ENCODE measurements at regions not wholly inside any gene's neighbourhood (a gene's known extent, or its start where the extent isn't known, plus 50 kb on each side); places are given as distances from the start of the nearest gene placed in this dataset.

GRCh38 chr5:106086352-106086751 lies 1584.4 kb downstream of the EFNA5 start:
- H3K36me3 ChIP-seq (replicated peaks in 1 of 2; ENCODE audit: control insufficient read depth in 1 of 2, insufficient read depth in 2 of 2, low read length in 1 of 2), result no peaks in the 10 kb centered on the region
- H3K4me1 ChIP-seq (ENCODE audit: control insufficient read depth in 1 of 2, insufficient read depth in 2 of 2, low read depth in 1 of 2, low read length in 1 of 2), result no peaks in the 10 kb centered on the region; a peak in 1 of 4 replicates
- no peaks in the 10 kb centered on the region for H3K9me2 ChIP-seq
- H3F3A ChIP-seq (replicated peaks; ENCODE audit: insufficient read depth), result no peaks in the 10 kb centered on the region
- H2AFZ ChIP-seq (ENCODE audit: low read depth), result no peak overlapping the region
- H3K27ac ChIP-seq (ENCODE audit: low read depth in 2 of 2, low read length in 1 of 2), result no peak overlapping the region
- no peaks in the 10 kb centered on the region for H3K79me2 ChIP-seq (ENCODE audit: insufficient read depth)
- no peak overlapping the region for H3K9ac ChIP-seq
- 76% methylated on average over 2 of the region's 2 CpGs for whole genome bisulfite sequencing (ENCODE audit: low lambda C conversion rate)
- H3K4me3 ChIP-seq (ENCODE audit: low read depth in 2 of 2, low read length in 1 of 2), result no peak overlapping the region
- H4K20me1 ChIP-seq (ENCODE audit: insufficient read depth), result no peaks in the 10 kb centered on the region
- no peak overlapping the region for H3K4me2 ChIP-seq
- TF ChIP-seq NFIC (IDR thresholded peaks at IDR 0.05; ENCODE audit: borderline replicate concordance) (no peak), NRF1 (IDR thresholded peaks at IDR 0.05; ENCODE audit: low read depth, low read length) (no peak)
- no peak for DNase-seq
- no peaks in the 10 kb centered on the region for H3K9me3 ChIP-seq
- ChIA-PET CTCF (interaction anchor here (1.0 kb wide), 1 partner anchor 10 kb away, joined by 3 read pairs; no protein-coding TSS in a partner anchor), POLR2A (no interaction called here)
- H3K27me3 ChIP-seq (ENCODE audit: insufficient read depth), result no peaks in the 10 kb centered on the region

DNA sequence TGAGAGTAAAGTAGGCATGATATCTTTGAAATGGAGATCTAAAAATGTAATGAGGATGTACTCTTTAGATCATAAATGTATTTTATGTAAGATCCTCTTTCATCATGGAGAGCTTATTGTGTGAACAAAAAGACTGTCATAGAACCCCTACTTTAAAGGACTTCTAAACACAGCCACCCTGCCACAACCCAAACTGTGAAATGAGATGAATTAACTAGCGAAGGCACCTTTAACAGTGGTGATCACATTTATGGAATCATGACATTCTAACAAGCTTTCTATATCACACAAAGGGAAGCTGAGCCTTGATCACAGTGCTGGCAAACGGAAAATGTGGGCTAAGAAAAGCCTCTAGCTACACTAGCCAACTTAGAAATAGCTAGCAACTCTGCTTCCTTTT lies 1585.2 kb downstream of the EFNA5 start:
- no peak overlapping the region for H2AFZ ChIP-seq (ENCODE audit: low read depth)
- CTCF ChIA-PET, result interaction anchor here (1.0 kb wide), 1 partner anchor 9 kb away, joined by 3 read pairs; no protein-coding TSS in a partner anchor
- H3K9ac ChIP-seq, result no peak overlapping the region
- H3K4me1 ChIP-seq (ENCODE audit: control insufficient read depth in 1 of 2, insufficient read depth in 2 of 2, low read depth in 1 of 2, low read length in 1 of 2), result no peaks in the 10 kb centered on the region; a peak in 1 of 4 replicates
- H3K36me3 ChIP-seq (replicated peaks in 1 of 2; ENCODE audit: control insufficient read depth in 1 of 2, insufficient read depth in 2 of 2, low read length in 1 of 2), result no peaks in the 10 kb centered on the region
- H3K9me2 ChIP-seq, result no peaks in the 10 kb centered on the region
- no peaks in the 10 kb centered on the region for H3K27me3 ChIP-seq (ENCODE audit: insufficient read depth)
- no peak overlapping the region for H3K27ac ChIP-seq (ENCODE audit: low read depth in 2 of 2, low read length in 1 of 2)
- DNase-seq, result no peak
- no peaks in the 10 kb centered on the region for H4K20me1 ChIP-seq (ENCODE audit: insufficient read depth)
- no peak overlapping the region for H3K4me2 ChIP-seq
- POLR2A ChIA-PET, result interaction anchor here (1.2 kb wide), 1 partner anchor 9 kb away, joined by 3 read pairs; no protein-coding TSS in a partner anchor
- no peaks in the 10 kb centered on the region for H3K79me2 ChIP-seq (ENCODE audit: insufficient read depth)
- no peaks in the 10 kb centered on the region for H3F3A ChIP-seq (replicated peaks; ENCODE audit: insufficient read depth)
- no peak overlapping the region for H3K4me3 ChIP-seq (ENCODE audit: low read depth in 2 of 2, low read length in 1 of 2)
- 71% methylated on average over 2 of the region's 2 CpGs for WGBS (ENCODE audit: low lambda C conversion rate)
- TF ChIP-seq MEF2A (IDR thresholded peaks at IDR 0.05; ENCODE audit: borderline replicate concordance, low read depth) (no peak), FOSL2 (IDR thresholded peaks at IDR 0.05; ENCODE audit: borderline replicate concordance, low read depth) (no peak), TAF1 (IDR thresholded peaks at IDR 0.05; ENCODE audit: borderline replicate concordance, low read depth, low read length) (no peak), ELF1 (IDR thresholded peaks at IDR 0.05) (no peak), ZBTB33 (IDR thresholded peaks at IDR 0.05; ENCODE audit: borderline replicate concordance, low read depth) (no peak), GABPA (IDR thresholded peaks at IDR 0.05; ENCODE audit: low read depth) (no peak), FOXJ3 (CRISPR knock-in tag; IDR thresholded peaks at IDR 0.05) (no peak), RFX5 (IDR thresholded peaks at IDR 0.05; ENCODE audit: low read length) (no peak), POLR2AphosphoS5 (IDR thresholded peaks at IDR 0.05; ENCODE audit: low read depth, low read length) (no peak), SIN3A (IDR thresholded peaks at IDR 0.05; ENCODE audit: borderline replicate concordance, low read depth, low read length) (no peak), RXRA (IDR thresholded peaks at IDR 0.05; ENCODE audit: borderline replicate concordance, low read depth) (no peak), RCOR1 (IDR thresholded peaks at IDR 0.05; ENCODE audit: low read length) (no peak)
- TF ChIP-seq, protein P1, sequence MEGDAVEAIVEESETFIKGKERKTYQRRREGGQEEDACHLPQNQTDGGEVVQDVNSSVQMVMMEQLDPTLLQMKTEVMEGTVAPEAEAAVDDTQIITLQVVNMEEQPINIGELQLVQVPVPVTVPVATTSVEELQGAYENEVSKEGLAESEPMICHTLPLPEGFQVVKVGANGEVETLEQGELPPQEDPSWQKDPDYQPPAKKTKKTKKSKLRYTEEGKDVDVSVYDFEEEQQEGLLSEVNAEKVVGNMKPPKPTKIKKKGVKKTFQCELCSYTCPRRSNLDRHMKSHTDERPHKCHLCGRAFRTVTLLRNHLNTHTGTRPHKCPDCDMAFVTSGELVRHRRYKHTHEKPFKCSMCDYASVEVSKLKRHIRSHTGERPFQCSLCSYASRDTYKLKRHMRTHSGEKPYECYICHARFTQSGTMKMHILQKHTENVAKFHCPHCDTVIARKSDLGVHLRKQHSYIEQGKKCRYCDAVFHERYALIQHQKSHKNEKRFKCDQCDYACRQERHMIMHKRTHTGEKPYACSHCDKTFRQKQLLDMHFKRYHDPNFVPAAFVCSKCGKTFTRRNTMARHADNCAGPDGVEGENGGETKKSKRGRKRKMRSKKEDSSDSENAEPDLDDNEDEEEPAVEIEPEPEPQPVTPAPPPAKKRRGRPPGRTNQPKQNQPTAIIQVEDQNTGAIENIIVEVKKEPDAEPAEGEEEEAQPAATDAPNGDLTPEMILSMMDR (IDR thresholded peaks at IDR 0.05), result no peak
- TF ChIP-seq, protein P2, sequence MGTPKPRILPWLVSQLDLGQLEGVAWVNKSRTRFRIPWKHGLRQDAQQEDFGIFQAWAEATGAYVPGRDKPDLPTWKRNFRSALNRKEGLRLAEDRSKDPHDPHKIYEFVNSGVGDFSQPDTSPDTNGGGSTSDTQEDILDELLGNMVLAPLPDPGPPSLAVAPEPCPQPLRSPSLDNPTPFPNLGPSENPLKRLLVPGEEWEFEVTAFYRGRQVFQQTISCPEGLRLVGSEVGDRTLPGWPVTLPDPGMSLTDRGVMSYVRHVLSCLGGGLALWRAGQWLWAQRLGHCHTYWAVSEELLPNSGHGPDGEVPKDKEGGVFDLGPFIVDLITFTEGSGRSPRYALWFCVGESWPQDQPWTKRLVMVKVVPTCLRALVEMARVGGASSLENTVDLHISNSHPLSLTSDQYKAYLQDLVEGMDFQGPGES (IDR thresholded peaks at IDR 0.05; ENCODE audit: low read depth, low read length), result no peak
- H3K9me3 ChIP-seq, result no peaks in the 10 kb centered on the region
